Left colon (tissue), 2 donors: ENCODE measurements at regions not wholly inside any gene's neighbourhood (a gene's known extent, or its start where the extent isn't known, plus 50 kb on each side); places are given as distances from the start of the nearest gene placed in this dataset.

ENCODE experiments used
- ATAC-seq: fragments of 200-7000 bp; cut with Tn5 transposase; one replicate; pipeline ENCODE4 v1.9.1; 2020; ENCODE audit warnings: mild to moderate bottlenecking, moderate library complexity
- DNase-seq, 2 donors: peaks; one replicate each; pipeline ENCODE4 v3.0.0-alpha.2; 2020
- intact Hi-C, 2 donors: fragments of 100-400 bp; cut with DNase I in 1 of 2; cut with micrococcal nuclease in 1 of 2; formaldehyde crosslinking; loops; one replicate each; pipeline versions ENCODE4 v1.11.2 to v1.14.0; 2022; cut with DNase I, micrococcal nuclease
- donor health status: DM: no; HTN: no; CAD: no.
- donor health status: DM: yes; HTN: yes; CAD: no.

DNA sequence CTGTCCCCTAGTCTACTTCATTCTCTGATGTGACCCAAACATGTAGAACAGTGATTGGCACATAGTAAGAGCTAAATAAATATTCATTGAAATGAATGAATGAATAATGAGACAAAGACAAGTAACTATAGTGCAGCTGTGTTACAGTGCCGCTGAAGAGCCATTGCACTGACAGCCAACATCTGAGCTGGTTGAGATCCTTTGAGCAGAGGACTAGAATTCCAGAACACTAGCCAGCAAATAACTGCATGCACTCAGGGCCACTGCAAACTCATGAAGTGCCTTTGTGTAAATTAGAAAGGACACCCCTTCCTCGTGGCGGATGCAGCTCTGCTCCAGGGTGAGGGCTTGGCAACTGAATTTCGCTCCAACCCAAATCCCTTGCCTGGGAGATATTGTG is 230.3 kb upstream of the CDYL start:
- no peak for ATAC-seq
- intact Hi-C loops = no loop called here
- no peak for DNase-seq

DNA sequence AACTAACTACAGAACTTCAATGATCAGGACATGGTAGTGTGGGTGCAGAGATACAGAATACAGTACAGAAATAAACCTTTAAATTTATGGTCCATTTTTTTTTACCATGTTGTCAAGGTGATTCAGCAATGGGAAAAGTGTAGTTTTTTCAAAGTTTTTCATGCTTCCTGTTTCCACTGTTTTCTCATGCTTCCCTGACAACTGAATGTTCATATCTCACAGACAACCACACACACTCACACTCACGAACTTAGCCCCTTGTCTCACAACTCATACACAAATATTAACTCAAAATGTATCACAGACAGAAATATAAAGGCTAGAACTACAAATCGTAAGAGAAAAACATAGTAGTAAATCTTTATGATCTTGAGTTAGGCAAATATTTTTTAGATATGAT is 232.6 kb upstream of the CDYL start:
- intact Hi-C loops = no loop called here

DNA sequence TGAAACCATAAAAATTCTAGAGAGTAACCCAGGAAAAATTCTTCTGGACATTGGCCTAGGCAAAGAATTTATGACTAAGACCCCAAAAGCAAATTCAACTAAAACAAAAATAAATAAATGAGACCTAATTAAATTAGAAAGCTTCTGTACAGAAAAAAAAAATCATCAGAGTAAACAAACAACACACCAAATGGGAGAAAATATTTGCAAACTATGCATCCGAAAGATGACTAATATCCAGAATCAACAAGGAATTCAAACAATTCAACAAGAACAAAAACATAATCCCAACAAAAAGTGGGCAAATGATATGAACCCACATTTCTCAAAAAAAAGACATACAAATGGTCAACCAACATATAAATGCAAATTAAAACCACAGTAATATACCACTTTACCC is 242.6 kb upstream of the CDYL start:
- intact Hi-C loops = no loop called here
- ATAC-seq = no peak
- no peak for DNase-seq

More for the DNA sequence above, 232.6 kb upstream of the CDYL start:
- DNase-seq (no peak), ATAC-seq (no peak)

DNA sequence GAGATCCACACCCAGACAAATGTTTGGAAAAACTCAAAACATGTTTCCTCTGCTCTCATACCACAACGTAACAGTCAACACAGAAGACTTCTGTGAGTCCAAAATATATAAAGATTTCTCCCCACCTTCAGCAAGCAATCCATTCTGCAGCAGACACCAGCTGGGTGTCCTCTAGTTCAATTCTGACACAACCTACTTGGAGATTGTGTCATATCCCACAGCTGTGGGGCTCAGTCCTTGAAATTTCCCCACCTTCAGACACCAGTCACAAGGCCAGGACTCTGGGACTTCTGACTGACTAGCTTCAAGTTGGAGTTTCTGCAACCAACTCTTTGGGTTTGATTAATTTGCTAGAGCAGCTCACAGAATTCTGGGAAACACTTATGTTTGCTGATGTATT is 244.8 kb upstream of the CDYL start:
- ATAC-seq = no peak
- no peak for DNase-seq
- intact Hi-C loops = no loop called here

DNA sequence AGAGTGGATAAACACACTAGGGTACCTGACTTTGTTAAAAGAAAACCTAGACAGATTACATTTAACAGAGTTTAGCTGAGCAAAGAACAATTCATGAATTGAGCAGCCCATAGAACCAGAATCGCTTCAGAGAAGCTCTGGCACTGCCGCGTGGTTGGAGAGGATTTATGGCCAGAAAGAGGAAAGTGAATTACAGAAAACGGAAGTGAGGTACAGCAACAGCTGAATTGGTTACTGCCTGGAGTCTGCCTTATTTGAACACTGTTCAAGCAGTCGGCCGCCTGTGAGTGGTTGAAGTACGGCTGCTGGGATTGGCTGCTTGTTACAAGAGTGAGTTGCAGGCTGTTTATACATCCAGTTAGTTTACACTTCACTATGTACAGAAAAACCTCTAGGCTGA is 253.8 kb upstream of the CDYL start:
- DNase-seq = no peak
- intact Hi-C loops = no loop called here
- no peak for ATAC-seq

DNA sequence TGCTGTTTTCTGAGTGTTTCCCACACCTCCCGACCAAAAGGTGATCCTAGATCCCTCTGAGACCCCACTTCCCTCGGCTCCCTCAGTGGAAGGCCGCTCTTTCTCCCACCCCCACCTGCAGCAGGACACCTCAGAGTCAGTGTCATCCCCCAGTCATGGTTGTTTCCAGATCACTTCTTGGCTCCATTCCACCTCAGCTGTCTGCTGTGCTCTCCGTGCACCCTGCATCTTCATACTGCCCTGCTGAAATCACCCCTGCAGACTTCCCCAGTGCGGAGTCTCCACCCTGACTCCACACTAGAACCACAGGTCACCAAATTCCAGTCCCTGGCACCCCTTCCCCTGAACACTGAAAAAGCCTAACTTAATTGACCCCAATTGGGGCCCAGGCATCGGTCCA is 255.1 kb upstream of the CDYL start:
- intact Hi-C loops = no loop called here
- DNase-seq = no peak
- ATAC-seq = no peak

DNA sequence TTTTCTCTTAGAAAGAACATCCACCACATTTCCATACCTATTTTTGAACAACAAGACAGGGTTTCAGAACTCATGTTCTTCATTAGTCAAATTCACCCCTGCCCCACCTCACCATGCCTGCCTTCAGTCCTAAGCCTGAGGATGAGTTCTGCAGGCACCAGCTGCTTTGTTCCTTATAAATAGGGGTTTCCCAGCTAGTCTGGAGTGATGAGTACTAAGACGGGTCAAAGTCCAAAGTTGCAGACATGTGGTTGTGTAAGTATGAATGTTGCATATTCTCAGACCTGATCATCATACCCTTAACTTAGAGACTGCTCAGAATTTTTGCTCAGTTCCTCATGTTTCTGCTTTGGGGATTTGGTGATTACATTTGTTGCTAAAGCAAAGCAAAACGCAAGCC is 257.7 kb upstream of the CDYL start:
- intact Hi-C loops = no loop called here
- no peak for DNase-seq

DNA sequence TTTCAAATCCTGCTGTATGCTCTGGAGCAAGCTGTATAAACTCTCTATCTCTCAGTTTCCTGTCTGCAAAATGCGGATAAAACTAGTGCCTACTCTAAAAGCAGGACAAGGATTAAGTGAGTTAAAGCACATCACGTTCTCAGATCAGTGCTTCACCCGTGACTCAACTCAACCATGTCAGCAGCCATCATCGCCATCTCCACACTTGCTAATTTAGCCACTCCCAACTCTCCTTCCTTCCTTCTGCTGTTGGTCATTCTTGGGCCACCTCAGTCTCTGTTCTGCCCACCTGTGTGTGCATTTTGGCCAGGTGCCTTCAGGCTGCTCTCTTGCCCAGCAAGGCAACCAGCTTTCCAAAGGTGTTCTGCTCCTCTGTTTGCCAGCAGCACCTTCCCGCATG is 260.0 kb upstream of the CDYL start:
- intact Hi-C loops = no loop called here
- ATAC-seq (no peak), DNase-seq (no peak)

More for the DNA sequence above, 257.7 kb upstream of the CDYL start:
- peak; percentile 48 for ATAC-seq

DNA sequence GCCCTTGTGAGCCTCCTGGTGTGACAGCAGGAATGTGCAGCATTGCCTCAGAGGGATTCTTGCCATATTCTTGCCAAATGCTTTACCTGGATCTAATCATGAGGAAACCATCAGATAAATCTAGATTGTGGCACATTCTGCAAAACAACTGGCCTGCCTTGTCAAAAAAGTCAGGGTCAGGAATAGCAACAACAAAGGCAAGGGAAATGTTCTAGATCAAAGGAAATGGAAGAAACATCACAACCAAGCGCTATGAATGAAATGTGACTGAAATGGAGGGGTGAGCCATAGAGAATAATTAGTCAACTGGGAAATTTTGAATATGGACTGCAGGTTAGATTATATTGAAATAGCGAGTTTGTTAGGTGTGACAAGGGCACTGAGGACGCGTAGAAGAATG is 262.6 kb upstream of the CDYL start:
- ATAC-seq = no peak
- intact Hi-C loops = no loop called here
- DNase-seq = no peak

DNA sequence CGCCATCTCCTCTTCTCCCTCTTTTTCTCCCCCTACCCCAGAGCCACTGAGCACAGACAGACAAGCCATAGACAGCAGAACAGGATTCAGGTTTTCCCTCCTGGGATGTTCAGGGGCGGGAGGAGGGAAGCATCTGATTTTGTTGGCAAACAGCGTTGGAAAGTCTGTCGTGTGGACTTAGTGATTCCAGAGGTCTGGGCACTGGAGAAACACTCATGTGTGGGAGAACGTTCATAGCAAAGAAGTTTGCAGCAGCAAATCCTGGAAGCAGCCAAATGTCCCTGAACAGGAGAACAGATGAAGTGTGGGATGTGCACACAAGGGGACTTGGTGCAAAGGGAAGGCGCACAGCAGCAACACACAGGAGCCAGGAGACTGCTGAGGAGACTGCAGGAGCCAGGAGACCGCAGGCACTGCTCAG is 264.1 kb upstream of the CDYL start:
- DNase-seq = no peak
- no peak for ATAC-seq
- intact Hi-C loops = no loop called here

DNA sequence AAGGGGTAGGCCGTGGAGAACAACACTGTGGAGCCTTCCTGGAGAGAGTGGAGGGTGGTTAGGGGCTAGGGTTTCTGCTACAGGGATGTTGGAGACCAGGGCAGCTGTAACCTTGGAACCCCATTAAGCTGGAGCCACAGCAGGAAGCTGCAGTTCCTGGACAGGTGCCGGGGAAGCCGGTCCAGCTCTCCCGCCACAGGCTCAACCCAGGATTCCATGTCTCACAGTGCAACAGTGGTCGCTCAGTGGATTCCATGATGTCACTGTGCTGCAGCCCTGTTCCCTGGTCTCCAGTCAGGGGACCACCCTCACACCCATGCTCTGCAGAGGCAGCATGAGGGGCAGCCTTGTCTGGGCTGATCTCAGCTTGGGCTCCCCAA is 264.6 kb upstream of the CDYL start:
- DNase-seq (no peak), ATAC-seq (no peak)
- intact Hi-C loops = no loop called here

DNA sequence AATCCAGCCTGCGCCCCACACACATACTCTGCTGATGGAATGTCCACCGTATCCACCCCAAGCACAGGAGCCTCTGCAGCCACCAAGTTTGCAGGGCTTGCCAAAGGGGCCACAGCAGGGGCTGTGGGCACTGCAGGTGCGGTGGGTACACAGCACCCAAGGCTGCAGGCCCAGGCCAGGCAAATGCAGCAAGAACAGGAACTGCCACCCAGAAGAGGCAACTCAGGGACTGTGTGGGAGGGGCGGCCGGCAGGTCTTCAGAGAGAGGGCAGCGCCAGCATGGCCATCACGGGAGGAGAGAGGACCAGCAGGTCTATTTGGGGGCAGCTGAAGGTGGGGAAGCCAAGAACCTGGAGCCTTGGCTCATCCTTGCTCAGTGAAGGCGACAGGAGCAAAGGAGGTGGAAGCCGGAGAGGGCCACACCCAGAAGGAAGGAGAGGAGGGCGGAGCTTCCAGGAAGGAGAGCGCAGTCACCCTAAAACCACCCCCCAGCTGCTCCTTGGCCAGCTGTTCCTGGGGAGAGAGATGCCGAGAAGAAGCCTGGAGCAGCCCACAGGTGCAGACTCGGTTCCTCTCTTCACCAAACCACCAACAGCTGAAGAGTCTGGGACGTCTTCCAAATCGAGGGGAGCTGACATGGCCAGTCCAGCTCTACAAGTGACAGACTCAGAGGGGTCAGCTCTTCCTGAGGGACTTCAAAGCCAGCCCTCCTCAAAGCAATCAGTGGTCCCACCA is 265.1 kb upstream of the CDYL start:
- intact Hi-C loops = no loop called here
- no peak for ATAC-seq
- no peak for DNase-seq

DNA sequence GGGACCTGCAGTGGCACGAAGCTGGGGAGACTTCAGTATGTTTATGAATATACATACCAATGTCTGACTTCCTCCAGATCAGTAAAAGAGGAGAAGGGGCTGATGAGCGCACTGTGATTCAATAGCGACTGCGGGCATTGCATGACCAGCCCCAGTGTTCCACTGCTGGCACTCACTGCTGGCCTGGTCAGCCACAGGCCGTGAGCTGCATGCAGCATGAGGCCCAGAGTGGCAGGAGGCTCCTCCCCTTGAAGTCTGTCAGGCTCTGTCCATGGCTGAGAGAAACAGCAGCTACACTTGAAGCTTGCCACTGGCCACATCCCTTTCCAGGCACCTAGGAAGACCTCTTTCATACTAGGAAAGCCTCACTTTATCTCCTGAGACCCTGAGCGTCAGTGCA is 265.9 kb upstream of the CDYL start:
- ATAC-seq (no peak), DNase-seq (no peak)
- intact Hi-C loops = no loop called here

DNA sequence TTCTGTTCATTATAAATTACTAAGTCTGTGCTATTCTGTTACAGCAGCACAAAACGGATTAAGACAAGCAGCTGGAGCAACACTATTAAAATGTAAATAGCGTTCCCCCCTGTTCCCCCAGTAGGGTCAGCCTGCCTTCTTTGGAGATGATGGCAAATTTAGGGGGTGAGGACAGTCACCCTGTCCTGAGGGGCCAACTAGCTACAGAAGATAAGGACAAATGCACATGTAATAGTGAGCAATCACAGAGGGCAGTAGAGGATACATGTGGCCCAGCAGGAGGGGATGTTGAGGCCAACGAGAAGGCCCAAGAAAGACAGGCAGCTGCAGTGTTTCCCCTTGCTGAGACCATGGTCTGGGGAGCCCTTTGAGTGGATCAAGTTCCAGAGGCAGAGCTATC is 266.7 kb upstream of the CDYL start:
- no peak for ATAC-seq
- intact Hi-C loops = no loop called here
- DNase-seq = no peak

DNA sequence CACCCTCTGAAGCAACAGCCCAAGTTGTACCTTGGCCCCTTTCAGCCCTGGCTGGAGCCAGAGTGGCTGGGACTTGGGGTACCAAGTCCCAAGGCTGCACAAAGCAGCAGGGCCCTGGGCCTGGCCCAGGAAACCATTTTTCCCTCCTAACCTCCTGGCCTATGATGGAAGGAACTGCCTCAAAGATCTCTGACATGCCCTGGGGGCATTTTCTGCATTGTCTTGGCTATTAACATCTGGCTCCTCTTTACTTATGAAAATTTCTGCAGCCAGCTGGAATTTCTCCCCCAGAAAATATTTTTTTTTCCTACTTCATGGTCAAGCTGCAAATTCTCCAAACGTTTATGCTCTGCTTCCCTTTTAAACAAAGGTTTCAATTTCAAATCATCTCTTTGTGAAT is 269.4 kb upstream of the CDYL start:
- intact Hi-C loops = no loop called here
- DNase-seq (no peak), ATAC-seq (no peak)

DNA sequence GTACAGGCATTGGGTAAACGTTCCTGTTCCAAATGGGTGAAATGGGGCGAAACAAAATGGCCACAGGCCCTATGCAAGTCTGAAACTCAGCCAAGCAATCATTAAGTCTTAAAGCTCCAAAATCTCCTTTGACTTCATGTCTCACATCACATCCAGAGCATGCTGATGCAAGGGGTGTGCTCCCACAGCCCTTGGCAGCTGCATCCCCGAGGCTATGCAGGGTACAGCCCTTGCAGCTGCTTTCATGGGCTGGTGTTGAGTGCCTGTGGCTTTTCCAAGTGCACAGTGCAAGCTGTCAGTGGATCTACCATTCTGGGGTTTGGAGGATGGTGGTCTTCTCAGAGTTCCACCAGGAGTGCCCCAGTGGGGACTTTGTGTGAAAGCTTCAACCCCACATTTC is 270.0 kb upstream of the CDYL start:
- DNase-seq = no peak
- intact Hi-C loops = no loop called here
- no peak for ATAC-seq

DNA sequence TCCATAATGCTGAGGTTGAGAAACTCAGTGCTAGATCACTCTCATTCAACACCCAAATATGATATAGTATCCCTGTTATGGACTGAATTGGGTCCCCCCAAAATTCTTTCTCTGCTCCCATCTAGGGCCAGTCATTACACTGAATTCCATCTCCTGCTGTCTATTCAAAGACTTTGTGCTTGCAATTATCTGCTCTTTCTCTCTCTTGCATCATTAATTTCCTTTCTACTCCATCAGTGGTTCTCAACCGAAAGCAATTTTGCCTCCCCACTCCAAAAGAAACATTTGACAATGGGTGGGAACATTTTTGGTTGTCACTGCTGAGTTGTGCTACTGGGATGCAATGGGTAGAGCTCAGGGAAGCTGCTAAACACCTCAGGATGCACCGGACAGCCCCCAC is 271.5 kb upstream of the CDYL start:
- no peak for ATAC-seq
- DNase-seq = no peak
- intact Hi-C loops = no loop called here

DNA sequence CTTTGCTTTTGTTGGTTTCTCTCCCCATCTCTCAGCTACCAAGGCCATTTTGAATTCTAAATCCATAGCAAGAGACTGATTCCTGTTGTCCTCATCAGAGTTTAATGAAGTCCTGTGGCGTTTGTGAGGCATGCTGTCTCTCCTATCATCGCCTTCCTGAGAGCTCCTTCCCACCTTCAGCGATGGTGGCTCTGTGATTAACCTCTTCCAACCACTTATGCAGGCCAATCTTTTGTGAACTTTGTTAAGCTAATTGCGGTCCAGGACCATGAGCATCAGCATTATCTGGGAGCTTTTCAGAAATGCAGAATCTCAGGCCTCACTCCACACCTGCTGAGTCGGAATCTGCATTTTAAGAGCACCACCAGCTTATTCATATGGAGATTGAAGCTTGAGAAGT is 272.5 kb upstream of the CDYL start:
- intact Hi-C loops = no loop called here
- no peak for DNase-seq
- ATAC-seq = no peak

DNA sequence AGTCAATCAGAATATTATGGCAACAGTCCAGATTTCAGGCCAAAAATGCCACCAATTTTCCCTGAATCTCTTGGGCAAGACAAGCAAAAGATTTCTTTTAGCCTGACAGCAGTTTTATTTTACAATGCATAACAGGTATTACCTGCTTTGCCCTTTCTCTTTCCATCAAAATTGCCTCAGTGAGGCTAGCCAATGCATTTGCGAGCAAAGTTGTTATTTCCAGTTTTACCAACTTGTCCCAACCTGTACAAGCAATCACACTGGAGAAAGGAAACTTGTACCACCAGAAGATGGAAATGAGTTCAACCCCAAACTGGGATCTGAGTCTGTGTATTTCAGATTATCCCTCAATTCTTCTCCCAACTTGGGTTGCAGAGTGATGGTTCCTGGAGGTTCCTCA is 279.9 kb upstream of the CDYL start:
- no peak for ATAC-seq
- intact Hi-C loops = no loop called here
- DNase-seq = no peak

DNA sequence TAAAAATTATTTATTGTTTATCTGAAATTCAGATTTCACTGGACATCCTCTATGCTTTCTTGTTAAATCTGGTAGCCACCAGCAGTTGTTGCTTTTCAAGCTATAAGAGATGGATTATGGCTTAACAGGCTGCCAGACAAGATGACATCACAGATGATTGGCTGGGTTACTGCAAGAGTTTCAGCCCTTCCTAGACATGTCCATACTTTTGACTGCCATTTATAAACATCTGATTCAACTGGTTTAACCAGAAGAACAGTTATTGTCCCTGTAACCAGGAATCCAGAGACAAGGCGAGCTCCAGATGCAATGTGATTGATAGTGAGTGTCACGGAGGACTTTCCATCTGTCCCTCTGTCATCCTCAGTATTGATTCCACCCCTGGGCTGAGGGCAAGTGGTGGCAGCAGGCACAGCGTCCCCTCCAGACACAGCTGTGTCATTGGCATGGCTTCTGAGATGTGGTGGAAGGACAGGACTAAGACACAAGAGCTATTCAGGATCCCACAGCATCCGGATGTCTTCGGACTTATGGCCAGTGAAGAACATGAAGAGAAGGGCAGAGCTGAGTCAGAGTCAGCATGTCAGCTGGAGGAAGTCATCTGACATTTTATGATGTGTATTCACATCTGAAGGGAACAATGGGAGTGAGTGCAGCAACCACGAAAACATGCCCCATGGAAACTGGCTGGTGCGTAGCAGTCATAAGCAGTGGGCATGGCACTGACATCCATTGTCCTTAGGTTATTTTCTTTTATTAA is 284.5 kb upstream of the CDYL start:
- DNase-seq (no peak), ATAC-seq (peak; percentile 54)
- intact Hi-C loops = no loop called here

DNA sequence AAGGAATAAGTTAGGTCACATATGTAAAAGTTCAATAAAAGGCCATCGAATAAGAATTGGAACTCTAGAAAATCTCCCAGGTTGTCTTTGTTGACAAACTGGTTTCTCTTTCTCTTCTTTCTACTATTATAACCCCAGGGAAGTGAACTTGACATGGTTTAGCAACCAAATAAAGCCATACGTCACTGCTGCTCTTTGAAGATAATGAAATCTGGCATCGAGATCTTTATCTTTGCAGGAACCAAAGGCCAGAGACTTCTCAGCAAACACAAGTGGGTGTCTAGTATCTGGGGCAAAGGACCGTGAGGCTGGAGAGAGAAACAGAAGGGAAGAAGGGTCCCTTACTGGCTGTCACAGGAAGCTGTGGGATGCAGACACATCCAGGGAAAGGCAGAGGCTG is 286.7 kb upstream of the CDYL start:
- no peak for DNase-seq
- intact Hi-C loops = no loop called here
- no peak for ATAC-seq
